ENCODE measurements at regions not wholly inside any gene's neighbourhood (a gene's known extent, or its start where the extent isn't known, plus 50 kb on each side); places are given as distances from the start of the nearest gene placed in this dataset.

GRCh38 chr10:33841678-33842077, 507.2 kb upstream of the NRP1 start:
- Histone ChIP-seq H3K23me2 (ENCODE audit: low read depth, low read length) (no peaks in the 10 kb centered on the region), H3K4me1 (replicated peaks in 1 of 4; ENCODE audit: control insufficient read depth in 3 of 4, insufficient read depth in 4 of 4, low read length in 3 of 4) (no peaks in the 10 kb centered on the region), H3K18ac (ENCODE audit: extremely low read depth, low read length) (no peak overlapping the region), H2BK120ac (replicated peaks; ENCODE audit: low read depth, low read length) (no peak overlapping the region), H4K20me1 (replicated peaks in 1 of 2; ENCODE audit: control insufficient read depth in 1 of 2, insufficient read depth in 2 of 2, low read length in 2 of 2) (no peaks in the 10 kb centered on the region), H2BK20ac (ENCODE audit: low read length) (no peak overlapping the region), H3K4me3 (ENCODE audit: extremely low read depth in 1 of 4, insufficient read depth in 2 of 4, low read depth in 3 of 4, low read length in 4 of 4) (no peak overlapping the region), H3K9ac (replicated peaks in 1 of 4; ENCODE audit: extremely low read depth in 1 of 4, low read depth in 3 of 4, low read length in 3 of 4) (no peak overlapping the region), H3K4ac (replicated peaks; ENCODE audit: insufficient read length, low read depth, low read length) (no peak overlapping the region), H3K36me3 (ENCODE audit: control insufficient read depth in 2 of 4, insufficient read depth in 4 of 4, low read length in 3 of 4) (no peaks in the 10 kb centered on the region), H3K27me3 (replicated peaks in 1 of 4; ENCODE audit: control insufficient read depth in 3 of 4, extremely low read depth in 1 of 4, insufficient read depth in 3 of 4, low read length in 3 of 4) (no peaks in the 10 kb centered on the region), H2BK5ac (ENCODE audit: low read depth, low read length) (no peak overlapping the region), H2AK5ac (ENCODE audit: low read depth, low read length) (no peak overlapping the region), H4K5ac (ENCODE audit: insufficient read length, low read depth, low read length) (no peak overlapping the region), H3K4me2 (ENCODE audit: insufficient read depth in 1 of 2, low read depth in 2 of 2, low read length in 2 of 2) (no peak overlapping the region), H2BK12ac (ENCODE audit: low read depth, low read length) (no peak overlapping the region), H3K79me1 (ENCODE audit: low read depth, low read length) (no peaks in the 10 kb centered on the region), H4K91ac (replicated peaks; ENCODE audit: insufficient read length, low read length) (no peak overlapping the region), H3K9me3 (ENCODE audit: insufficient read depth in 2 of 2, low read depth in 1 of 2, low read length in 1 of 2) (peaks cover 5 to 13% of the 10 kb centered on the region in 2 experiments; a peak in 3 of 4 replicates), H3K56ac (replicated peaks; ENCODE audit: insufficient read length, low read depth, low read length) (no peak overlapping the region), H3K23ac (ENCODE audit: insufficient read length) (no peak overlapping the region), H2BK15ac (ENCODE audit: low read length) (no peak overlapping the region), H3K27ac (ENCODE audit: low read depth, low read length) (no peak overlapping the region), H4K8ac (ENCODE audit: extremely low read depth, insufficient read depth, low read length) (no peak overlapping the region), H2AFZ (ENCODE audit: low read length) (no peak overlapping the region), H3K14ac (ENCODE audit: insufficient read length) (no peak overlapping the region), H3K79me2 (ENCODE audit: control insufficient read depth in 1 of 2, insufficient read depth in 2 of 2, low read length in 2 of 2) (no peaks in the 10 kb centered on the region)
- WGBS, 2 experiments (ENCODE audit: extremely low coverage in 1 of 2, insufficient coverage in 1 of 2, insufficient read length in 1 of 2, insufficient replicate concordance in 2 of 2, low coverage in 1 of 2, low lambda C conversion rate in 2 of 2, missing lambda C conversion rate in 1 of 2) = 94% methylated on average over 2 of the region's 2 CpGs; no CpG with 5 or more reads in 1 of the 2 experiments
- no peak for TF ChIP-seq CTCF (IDR thresholded peaks at IDR 0.05; ENCODE audit: control extremely low read depth in 1 of 3, insufficient read depth in 1 of 3, low read depth in 1 of 3, low read length in 3 of 3)
- no peak for TF ChIP-seq KDM5A (IDR thresholded peaks at IDR 0.05; ENCODE audit: low read length)
- TF ChIP-seq EP300 (IDR thresholded peaks at IDR 0.05; ENCODE audit: borderline replicate concordance in 1 of 2, low read depth in 2 of 2, low read length in 2 of 2) = no peak
- no peak for TF ChIP-seq CBX5 (IDR thresholded peaks at IDR 0.05; ENCODE audit: low read depth, low read length)
- no peak for TF ChIP-seq RFX5 (IDR thresholded peaks at IDR 0.05; ENCODE audit: borderline replicate concordance, low read depth, low read length)
- TF ChIP-seq NANOG (IDR thresholded peaks at IDR 0.05; ENCODE audit: insufficient read depth, low read depth, low read length, poor library complexity, severe bottlenecking) = no peak
- TF ChIP-seq BRCA1 (IDR thresholded peaks at IDR 0.05; ENCODE audit: low read depth, low read length) = no peak
- no peak for DNase-seq (ENCODE audit: low read depth in 1 of 2, low spot score in 2 of 2)
- POLR2A ChIA-PET (ENCODE audit: partially characterized antibody) = no interaction called here
- CTCF ChIA-PET (ENCODE audit: partially characterized antibody) = interaction anchor here (0.8 to 0.9 kb wide), 2 partner anchors 103 to 205 kb away, joined by 3 read pairs; no protein-coding TSS in a partner anchor
- no peak for FAIRE-seq

Measured in H1 (cell line).